Trophoblast cell (in vitro differentiated cells and primary cell): ENCODE measurements at regions not wholly inside any gene's neighbourhood (a gene's known extent, or its start where the extent isn't known, plus 50 kb on each side); places are given as distances from the start of the nearest gene placed in this dataset.

ENCODE experiments used
- DNase-seq, 2 donors: peaks; one replicate each; pipeline ENCODE4 v3.0.0-alpha.2; 2016
- H2AFZ ChIP-seq: 2 replicates; pipeline ENCODE4 v1.6.1; 2013; ENCODE audit warnings: low read length, moderate library complexity, mild to moderate bottlenecking; ENCODE audit not compliant: insufficient read depth, poor library complexity
- H2AK5ac ChIP-seq: 2 replicates; pipeline ENCODE4 v1.6.1; 2013; ENCODE audit warnings: mild to moderate bottlenecking, low read length
- H2BK120ac ChIP-seq: 2 replicates; pipeline ENCODE4 v1.6.1; 2013; ENCODE audit warnings: low read length, mild to moderate bottlenecking, moderate library complexity; ENCODE audit not compliant: insufficient read depth, poor library complexity
- H2BK12ac ChIP-seq: 2 replicates; pipeline ENCODE4 v1.6.1; 2013; ENCODE audit warnings: mild to moderate bottlenecking, low read length, moderate library complexity
- H2BK5ac ChIP-seq: 2 replicates; pipeline ENCODE4 v1.6.1; 2013; ENCODE audit warnings: low read length, low read depth, moderate library complexity, mild to moderate bottlenecking; ENCODE audit not compliant: poor library complexity
- H3K14ac ChIP-seq: 2 replicates; pipeline ENCODE4 v1.6.1; 2013; ENCODE audit warnings: mild to moderate bottlenecking, low read length
- H3K18ac ChIP-seq: 2 replicates; pipeline ENCODE4 v1.6.1; 2013; ENCODE audit warnings: mild to moderate bottlenecking, low read length
- H3K23ac ChIP-seq: 2 replicates; pipeline ENCODE4 v1.6.1; 2013; ENCODE audit warnings: low read length
- H3K27ac ChIP-seq: 2 replicates; pipeline ENCODE4 v1.5.1; 2013; ENCODE audit warnings: low read depth, mild to moderate bottlenecking, inconsistent platforms, low read length, moderate library complexity
- H3K27me3 ChIP-seq: 2 replicates; pipeline ENCODE4 v1.6.1; 2013; ENCODE audit warnings: inconsistent platforms, mild to moderate bottlenecking, low read length, moderate library complexity; ENCODE audit not compliant: insufficient read depth
- H3K36me3 ChIP-seq, 2 experiments: 1 replicate in 1 of 2; 2 replicates in 1 of 2; pipeline ENCODE4 v1.6.1; 2013; ENCODE audit warnings: low read length in 2 of 2, mild to moderate bottlenecking in 2 of 2, moderate library complexity in 1 of 2; ENCODE audit not compliant: insufficient read depth in 2 of 2, control insufficient read depth in 1 of 2
- H3K4ac ChIP-seq: 2 replicates; pipeline ENCODE4 v1.6.1; 2013; ENCODE audit warnings: low read depth, mild to moderate bottlenecking, low read length, moderate library complexity
- H3K4me1 ChIP-seq, 2 experiments: 1 replicate in 1 of 2; 2 replicates in 1 of 2; pipeline ENCODE4 v1.6.1; 2013; ENCODE audit warnings: low read length in 2 of 2, mild to moderate bottlenecking in 2 of 2, moderate library complexity in 1 of 2; ENCODE audit not compliant: insufficient read depth in 2 of 2, control insufficient read depth in 1 of 2
- H3K4me2 ChIP-seq: 2 replicates; pipeline ENCODE4 v1.6.1; 2013; ENCODE audit warnings: inconsistent platforms, mild to moderate bottlenecking, low read length, moderate library complexity
- H3K4me3 ChIP-seq: 2 replicates; pipeline ENCODE4 v1.5.1; 2013; ENCODE audit warnings: mild to moderate bottlenecking, low read depth, low read length, inconsistent platforms
- H3K79me1 ChIP-seq: one replicate; pipeline ENCODE4 v1.6.1; 2013; ENCODE audit warnings: low read length
- H3K79me2 ChIP-seq: 2 replicates; pipeline ENCODE4 v1.6.1; 2013; ENCODE audit warnings: low read length, mild to moderate bottlenecking; ENCODE audit not compliant: control insufficient read depth, insufficient read depth, poor library complexity
- H3K9ac ChIP-seq: 2 replicates; pipeline ENCODE4 v1.6.1; 2013; ENCODE audit warnings: mild to moderate bottlenecking, low read length
- H3K9me3 ChIP-seq: 2 replicates; pipeline ENCODE4 v1.6.1; 2013; ENCODE audit warnings: low read depth, mild to moderate bottlenecking, control low read depth, inconsistent platforms, low read length; ENCODE audit not compliant: insufficient read depth
- H4K12ac ChIP-seq: 2 replicates; pipeline ENCODE4 v1.6.1; 2013; ENCODE audit warnings: low read depth, mild to moderate bottlenecking, low read length, moderate library complexity
- H4K8ac ChIP-seq: 2 replicates; pipeline ENCODE4 v1.6.1; 2013; ENCODE audit warnings: low read depth, mild to moderate bottlenecking, low read length, moderate library complexity
- H4K91ac ChIP-seq: one replicate; pipeline ENCODE4 v1.6.1; 2013; ENCODE audit warnings: low read depth, mild to moderate bottlenecking, low read length, moderate library complexity
- WGBS: extraction: QIAGEN DNeasy Blood & Tissue Kit; methylation state at CpG from one replicate; pipeline ENCODE4 v1.1.7; 2013; ENCODE audit warnings: missing lambda C conversion rate; ENCODE audit not compliant: insufficient read length, insufficient coverage; ENCODE audit errors: extremely low coverage; 5-methylcytosine and 5-hydroxymethylcytosine counted together

DNA sequence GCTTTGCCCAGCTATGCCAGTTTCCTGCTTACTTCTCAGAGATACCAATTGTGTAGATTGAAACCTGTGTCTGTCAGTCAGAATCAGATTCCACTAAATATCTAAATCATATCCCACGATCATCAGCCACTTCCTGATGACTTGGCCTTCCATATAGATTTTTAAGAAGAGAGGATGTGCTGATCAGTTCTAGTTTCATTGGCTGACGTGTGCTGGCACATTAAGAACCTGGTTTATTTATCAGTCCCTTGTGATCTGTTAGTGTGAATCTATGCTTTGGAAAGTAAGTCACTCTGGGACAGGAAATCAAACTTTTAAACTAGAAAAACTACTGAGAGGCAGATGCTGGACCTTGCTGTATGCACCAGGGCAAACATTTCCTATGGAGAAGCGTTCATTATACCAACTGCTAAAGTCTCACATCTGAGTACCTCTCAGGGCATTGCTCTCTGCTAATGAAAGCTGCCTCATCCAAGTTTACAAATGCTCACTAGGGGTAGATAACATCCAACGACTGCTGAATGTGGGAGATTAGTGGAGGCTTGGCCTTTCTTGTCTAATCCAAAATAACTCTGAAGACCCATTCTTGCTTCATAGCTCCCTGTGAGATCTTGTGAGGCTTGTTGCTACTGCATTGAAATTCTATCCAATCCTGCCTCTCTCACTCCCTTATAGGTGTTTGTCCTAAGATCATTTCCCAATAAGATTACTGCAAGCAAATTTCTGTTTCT lies 109.1 kb downstream of the ARL4A start:
- Histone ChIP-seq H3K79me1 (no peaks in the 10 kb centered on the region), H4K12ac (no peak overlapping the region), H4K8ac (no peak overlapping the region), H3K36me3 (no peaks in the 10 kb centered on the region), H3K27ac (no peak overlapping the region), H3K4me1 (peaks cover 2 to 3% of the 10 kb centered on the region in 2 experiments), H2AFZ (no peak overlapping the region), H2BK120ac (no peak overlapping the region), H2AK5ac (no peak overlapping the region), H3K23ac (no peak overlapping the region), H4K91ac (no peak overlapping the region), H3K14ac (no peak overlapping the region), H3K9ac (no peak overlapping the region), H3K9me3 (no peaks in the 10 kb centered on the region), H3K27me3 (no peaks in the 10 kb centered on the region), H2BK12ac (no peak overlapping the region), H3K4me2 (no peak overlapping the region), H3K18ac (no peak overlapping the region), H3K4me3 (no peak overlapping the region), H3K4ac (no peak overlapping the region), H3K79me2 (no peaks in the 10 kb centered on the region), H2BK5ac (no peak overlapping the region)
- WGBS: no CpG with 5 or more reads among the region's 4 CpGs
- no peak for DNase-seq

DNA sequence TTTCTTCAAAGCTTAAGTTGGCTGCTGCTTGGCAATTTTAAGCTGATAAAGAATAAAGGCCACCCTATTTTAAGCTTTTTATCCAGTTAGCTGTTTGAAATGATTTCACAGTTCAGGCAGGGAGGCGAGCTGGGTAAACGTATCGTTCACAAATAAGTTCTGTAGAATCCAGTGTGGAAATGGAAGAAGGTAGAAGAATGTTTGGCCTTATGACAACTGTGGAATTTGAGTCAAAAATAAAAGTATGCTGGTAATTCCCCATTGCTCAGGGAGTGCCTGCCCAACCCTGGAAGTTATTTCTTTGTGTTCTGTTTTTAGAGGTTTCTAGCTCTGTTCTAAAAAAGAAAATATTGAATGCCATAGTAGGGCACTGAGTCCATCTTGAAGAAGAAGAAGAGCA lies 113.1 kb downstream of the ARL4A start:
- no peak overlapping the region for H4K91ac ChIP-seq
- H3K27ac ChIP-seq: no peak overlapping the region
- no peak overlapping the region for H3K4me3 ChIP-seq
- no peaks in the 10 kb centered on the region for H3K27me3 ChIP-seq
- no peak overlapping the region for H3K18ac ChIP-seq
- H3K4me2 ChIP-seq: no peak overlapping the region
- no peak overlapping the region for H3K23ac ChIP-seq
- H2AK5ac ChIP-seq: no peak overlapping the region
- no peak overlapping the region for H4K12ac ChIP-seq
- H4K8ac ChIP-seq: no peak overlapping the region
- no peak overlapping the region for H2BK120ac ChIP-seq
- H3K36me3 ChIP-seq: no peaks in the 10 kb centered on the region
- no peaks in the 10 kb centered on the region for H3K9me3 ChIP-seq
- H2BK5ac ChIP-seq: no peak overlapping the region
- peaks cover 2% of the 10 kb centered on the region for H3K79me1 ChIP-seq
- no peaks in the 10 kb centered on the region for H3K79me2 ChIP-seq
- H2BK12ac ChIP-seq: no peak overlapping the region
- H3K9ac ChIP-seq: no peak overlapping the region
- DNase-seq: peak in 1 of 2 donors; percentile 40
- WGBS: no CpG with 5 or more reads among the region's 3 CpGs
- H3K4me1 ChIP-seq: peaks cover 2 to 6% of the 10 kb centered on the region in 2 experiments
- H3K14ac ChIP-seq: no peak overlapping the region
- H2AFZ ChIP-seq: no peak overlapping the region
- H3K4ac ChIP-seq: no peak overlapping the region

DNA sequence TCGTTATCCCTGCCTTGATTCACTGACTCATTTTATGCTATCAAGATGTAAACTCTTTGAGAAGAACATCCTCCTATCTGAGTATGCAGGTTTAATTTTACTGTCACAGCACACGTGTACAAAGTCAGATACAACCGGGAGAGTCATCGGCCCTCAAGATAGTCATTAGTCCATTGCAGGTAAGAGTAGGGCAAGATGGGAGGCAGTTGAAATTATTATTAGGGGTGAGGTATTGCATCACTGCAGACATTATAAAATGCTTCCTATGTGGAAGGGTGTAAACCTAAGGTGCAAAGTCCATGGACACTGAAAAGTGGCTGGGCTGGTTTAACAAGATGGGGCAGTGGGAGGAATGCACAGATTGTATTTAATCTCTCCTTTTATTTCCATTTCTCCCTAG lies 113.7 kb downstream of the ARL4A start:
- Histone ChIP-seq H2BK120ac (no peak overlapping the region), H2AFZ (no peak overlapping the region), H4K12ac (no peak overlapping the region), H3K9me3 (no peaks in the 10 kb centered on the region), H3K4me2 (no peak overlapping the region), H3K36me3 (no peaks in the 10 kb centered on the region), H3K79me2 (no peaks in the 10 kb centered on the region), H3K4me1 (peaks cover 2 to 6% of the 10 kb centered on the region in 2 experiments), H3K27me3 (no peaks in the 10 kb centered on the region), H4K91ac (no peak overlapping the region), H3K27ac (no peak overlapping the region), H3K18ac (no peak overlapping the region), H4K8ac (no peak overlapping the region), H3K23ac (no peak overlapping the region), H3K14ac (no peak overlapping the region), H3K4me3 (no peak overlapping the region), H3K4ac (no peak overlapping the region), H2BK5ac (no peak overlapping the region), H3K9ac (no peak overlapping the region), H2AK5ac (no peak overlapping the region), H3K79me1 (peaks cover 2% of the 10 kb centered on the region), H2BK12ac (no peak overlapping the region)
- peak; percentile 52 to 76 for DNase-seq
- no CpG with 5 or more reads among the region's 4 CpGs for WGBS

DNA sequence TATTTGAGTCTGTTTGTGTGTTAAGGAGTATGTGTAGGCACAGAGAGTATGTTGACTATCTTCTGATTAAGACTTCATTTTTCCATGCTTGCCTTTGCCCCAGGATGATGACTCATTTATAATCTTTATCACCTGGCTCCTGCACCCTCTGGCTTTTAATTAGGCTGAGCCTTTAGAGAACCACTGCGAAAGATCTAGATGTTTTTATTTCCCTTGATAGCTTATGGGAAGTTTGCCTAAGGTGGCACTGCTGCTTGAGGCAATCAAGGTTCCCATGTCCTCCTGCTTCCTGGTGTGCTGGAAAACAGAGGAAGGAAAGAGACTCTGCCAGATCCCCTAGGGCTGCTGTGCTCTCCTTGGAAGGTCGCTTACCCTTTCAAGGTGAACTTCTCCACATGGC lies 114.6 kb downstream of the ARL4A start:
- WGBS: no CpG with 5 or more reads among the region's 2 CpGs
- no peak overlapping the region for H3K27ac ChIP-seq
- no peak overlapping the region for H4K8ac ChIP-seq
- H3K79me1 ChIP-seq: peaks cover 2% of the 10 kb centered on the region
- no peaks in the 10 kb centered on the region for H3K79me2 ChIP-seq
- no peaks in the 10 kb centered on the region for H3K9me3 ChIP-seq
- no peak overlapping the region for H3K4me2 ChIP-seq
- H3K4me3 ChIP-seq: no peak overlapping the region
- no peaks in the 10 kb centered on the region for H3K27me3 ChIP-seq
- H3K14ac ChIP-seq: no peak overlapping the region
- no peak overlapping the region for H2BK5ac ChIP-seq
- H4K12ac ChIP-seq: no peak overlapping the region
- no peak overlapping the region for H2BK120ac ChIP-seq
- no peak overlapping the region for H4K91ac ChIP-seq
- peak; percentile 3 to 62 for DNase-seq
- H3K4me1 ChIP-seq: peaks cover 2 to 6% of the 10 kb centered on the region in 2 experiments
- H3K9ac ChIP-seq: no peak overlapping the region
- H2BK12ac ChIP-seq: no peak overlapping the region
- H2AFZ ChIP-seq: no peak overlapping the region
- H3K18ac ChIP-seq: no peak overlapping the region
- H2AK5ac ChIP-seq: peak overlapping the region; percentile 83
- no peaks in the 10 kb centered on the region for H3K36me3 ChIP-seq
- H3K4ac ChIP-seq: no peak overlapping the region
- no peak overlapping the region for H3K23ac ChIP-seq
